SK-N-MC (cell line): ENCODE measurements at regions not wholly inside any gene's neighbourhood (a gene's known extent, or its start where the extent isn't known, plus 50 kb on each side); places are given as distances from the start of the nearest gene placed in this dataset.

Experiments
- FOXP2 ChIP-seq: optimal IDR thresholded peaks from 2 replicates; pipeline ENCODE3; 2011; ENCODE audit warnings: mild to moderate bottlenecking, moderate library complexity; ENCODE audit not compliant: insufficient read depth; ENCODE audit errors: extremely low read length, control extremely low read depth
- POLR2AphosphoS5 ChIP-seq: IDR thresholded peaks from 2 replicates; pipeline ENCODE4 v1.6.1; 2012; ENCODE audit warnings: mild to moderate bottlenecking, low read depth, low read length, borderline replicate concordance

DNA sequence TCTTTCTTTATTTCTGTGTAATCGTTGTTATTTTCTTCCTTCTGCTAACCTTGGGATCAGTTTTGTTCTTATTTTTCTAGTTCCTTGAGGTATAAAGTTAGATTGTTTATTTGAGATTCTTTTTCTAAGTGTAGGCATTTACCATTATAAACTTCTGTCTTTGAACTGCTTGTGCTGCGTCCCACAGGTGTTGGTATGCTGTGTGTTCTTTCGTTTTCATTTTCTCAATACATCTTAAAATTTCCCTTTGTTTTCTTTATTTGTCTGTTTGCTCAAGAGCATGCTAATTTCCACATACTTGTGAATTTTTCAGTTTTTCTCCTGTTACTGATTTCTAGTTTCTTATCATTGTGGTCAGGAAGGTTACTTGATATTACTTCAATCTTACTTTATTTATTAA, 873.8 kb upstream of the GCFC2 start:
- TF ChIP-seq POLR2AphosphoS5 = no peak
- TF ChIP-seq FOXP2 = no peak
